Right lobe of liver (tissue), 6 donors: ENCODE measurements at regions not wholly inside any gene's neighbourhood (a gene's known extent, or its start where the extent isn't known, plus 50 kb on each side); places are given as distances from the start of the nearest gene placed in this dataset.

ENCODE experiments used
- ATAC-seq, 4 donors: fragments of 200-7000 bp; cut with Tn5 transposase; one replicate each; pipeline ENCODE4 v1.9.1; 2020; ENCODE audit warnings: mild to moderate bottlenecking in 4 of 4, moderate library complexity in 4 of 4
- DNase-seq, 3 donors: peaks; one replicate each; pipeline ENCODE4 v3.0.0-alpha.2; 2020
- H3K27ac ChIP-seq, 3 donors: fragments of 200-600 bp; one replicate each; pipeline ENCODE4 v1.8.0; 2022
- H3K27me3 ChIP-seq, 2 donors: fragments of 200-600 bp; one replicate each; pipeline ENCODE4 v1.8.0; 2022
- H3K36me3 ChIP-seq, 4 donors: fragments of 200-600 bp; sonication (generic) in 1 of 4; one replicate each; pipeline versions ENCODE4 v1.5.1 to v1.8.0; 2017 to 2022; ENCODE audit warnings: control low read depth in 1 of 4
- H3K4me1 ChIP-seq, 4 donors: fragments of 200-600 bp; sonication (generic) in 1 of 4; one replicate each; pipeline versions ENCODE4 v1.5.1 to v1.8.0; 2017 to 2022; ENCODE audit warnings: control low read depth in 1 of 4
- H3K4me3 ChIP-seq, 3 donors: fragments of 200-600 bp; one replicate each; pipeline ENCODE4 v1.8.0; 2022
- H3K9me3 ChIP-seq, 4 donors: fragments of 200-600 bp; sonication (generic) in 1 of 4; one replicate each; pipeline versions ENCODE4 v1.5.1 to v1.8.0; 2017 to 2022; ENCODE audit warnings: control low read depth in 1 of 4
- CTCF ChIP-seq, 4 donors: fragments of 200-600 bp in 3 of 4; fragments of 450-650 bp in 1 of 4; IDR thresholded peaks; one replicate each; pipeline versions ENCODE4 v1.5.1 to v1.8.0; 2016 to 2022; ENCODE audit warnings: antibody characterized with exemption in 4 of 4, mild to moderate bottlenecking in 2 of 4
- POLR2A ChIP-seq: fragments of 450-650 bp; IDR thresholded peaks from one replicate; pipeline ENCODE4 v1.6.1; 2017; ENCODE audit warnings: antibody characterized with exemption, mild to moderate bottlenecking
- WGBS: methylation state at CpG from one replicate; pipeline ENCODE4 v1.1.6; 2018; ENCODE audit warnings: low coverage, low lambda C conversion rate; ENCODE audit not compliant: insufficient coverage; ENCODE audit errors: missing lambda C conversion rate; 5-methylcytosine and 5-hydroxymethylcytosine counted together
- intact Hi-C, 2 donors: fragments of 100-400 bp; cut with DNase I; formaldehyde crosslinking; loops; one replicate each; pipeline versions ENCODE4 v1.11.2 to v1.14.1; 2022
- donor health status: DM: no; HTN: yes; CAD: no.
- donor health status: DM: no; HTN: no; CAD: no.
- donor health status: DM: no; HTN: no; CAD: no.
- donor health status: DM: no; HTN: yes; CAD: no.
- donor health status: DM: no; HTN: yes; CAD: no.

GRCh38 chr1:22264464-22265341, 121.8 kb upstream of the WNT4 start:
- intact Hi-C loops, result loop anchor here in 1 of 2 donors (10.0 kb wide), 2 partner anchors 130 to 140 kb away; no protein-coding TSS in a partner anchor
- Histone ChIP-seq H3K4me3 (no peak overlapping the region), H3K27me3 (peaks cover 0 to 25% of the 10 kb centered on the region in 2 donors), H3K27ac (no peak overlapping the region), H3K36me3 (no peaks in the 10 kb centered on the region), H3K4me1 (peaks cover 0 to 5% (median 2%) of the 10 kb centered on the region in 4 donors), H3K9me3 (no peaks in the 10 kb centered on the region)
- 46% methylated on average over 9 of the region's 15 CpGs for WGBS
- TF ChIP-seq CTCF (IDR thresholded peaks at IDR 0.05), result no peak
- no peak for TF ChIP-seq POLR2A
- no peak for DNase-seq
- no peak for ATAC-seq

- TF ChIP-seq CTCF (IDR thresholded peaks at IDR 0.05) (no peak), POLR2A (no peak)
- ATAC-seq (no peak), DNase-seq (no peak)
- H3K27ac ChIP-seq, result no peak overlapping the region
- peaks cover 0 to 25% of the 10 kb centered on the region in 2 donors for H3K27me3 ChIP-seq
- no peaks in the 10 kb centered on the region for H3K36me3 ChIP-seq
- no peaks in the 10 kb centered on the region for H3K9me3 ChIP-seq
- H3K4me1 ChIP-seq, result no peaks in the 10 kb centered on the region
- WGBS, result 51% methylated on average over 2 of the region's 6 CpGs
- intact Hi-C loops, result loop anchor here in 1 of 2 donors (10.0 kb wide), 2 partner anchors 131 to 139 kb away; no protein-coding TSS in a partner anchor
- no peak overlapping the region for H3K4me3 ChIP-seq
Observed at GRCh38 chr1:22266141-22266540, 123.2 kb upstream of the WNT4 start.

- Histone ChIP-seq H3K27ac (no peak overlapping the region), H3K4me3 (no peak overlapping the region), H3K27me3 (peaks cover 0 to 20% of the 10 kb centered on the region in 2 donors), H3K4me1 (no peaks in the 10 kb centered on the region), H3K36me3 (no peaks in the 10 kb centered on the region), H3K9me3 (no peaks in the 10 kb centered on the region)
- no peak for DNase-seq
- intact Hi-C loops, result loop anchor here in 1 of 2 donors (10.0 kb wide), 2 partner anchors 133 to 137 kb away; no protein-coding TSS in a partner anchor
- WGBS, result 48% methylated on average over 3 of the region's 22 CpGs
- ATAC-seq, result no peak
- no peak for TF ChIP-seq POLR2A
- TF ChIP-seq CTCF (IDR thresholded peaks at IDR 0.05), result no peak
Observed at GRCh38 chr1:22267413-22268175, 124.7 kb upstream of the WNT4 start.

- H3K9me3 ChIP-seq, result no peaks in the 10 kb centered on the region
- no peak overlapping the region for H3K4me3 ChIP-seq
- no peaks in the 10 kb centered on the region for H3K4me1 ChIP-seq
- H3K27ac ChIP-seq, result no peak overlapping the region
- no peaks in the 10 kb centered on the region for H3K36me3 ChIP-seq
- DNase-seq (no peak), ATAC-seq (no peak)
- 35% methylated on average over 3 of the region's 11 CpGs for WGBS
- intact Hi-C loops, result loop anchor here in 1 of 2 donors (10.0 kb wide), 2 partner anchors 134 to 136 kb away; no protein-coding TSS in a partner anchor
- no peak for TF ChIP-seq POLR2A
- peaks cover 0 to 19% of the 10 kb centered on the region in 2 donors for H3K27me3 ChIP-seq
Observed at GRCh38 chr1:22268327-22268726, 125.4 kb upstream of the WNT4 start.
